ENCODE measurements at regions not wholly inside any gene's neighbourhood (a gene's known extent, or its start where the extent isn't known, plus 50 kb on each side); places are given as distances from the start of the nearest gene placed in this dataset.

DNA sequence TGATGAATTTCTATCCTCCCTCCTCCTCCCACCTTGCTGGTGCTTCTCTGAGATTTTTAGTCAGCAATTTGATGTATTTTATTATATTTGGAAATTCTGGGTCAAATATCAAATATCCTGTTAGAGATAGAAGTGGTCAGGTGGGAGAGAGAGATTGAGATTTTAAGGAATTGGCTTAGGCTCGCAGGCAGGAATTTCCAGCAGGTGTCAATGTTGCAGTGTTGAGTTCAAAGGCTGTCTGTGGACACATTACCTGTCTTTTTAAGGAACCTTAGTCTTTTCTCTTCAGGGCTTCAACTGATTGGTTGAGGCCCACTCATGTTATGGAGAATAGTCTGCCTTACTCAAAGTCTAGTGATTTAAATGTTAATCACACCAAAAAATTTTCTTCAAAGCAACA lies 457.3 kb downstream of the FLRT2 start:
- TF ChIP-seq POLR2A (IDR thresholded peaks at IDR 0.05) = no peak
- TF ChIP-seq, protein P1, sequence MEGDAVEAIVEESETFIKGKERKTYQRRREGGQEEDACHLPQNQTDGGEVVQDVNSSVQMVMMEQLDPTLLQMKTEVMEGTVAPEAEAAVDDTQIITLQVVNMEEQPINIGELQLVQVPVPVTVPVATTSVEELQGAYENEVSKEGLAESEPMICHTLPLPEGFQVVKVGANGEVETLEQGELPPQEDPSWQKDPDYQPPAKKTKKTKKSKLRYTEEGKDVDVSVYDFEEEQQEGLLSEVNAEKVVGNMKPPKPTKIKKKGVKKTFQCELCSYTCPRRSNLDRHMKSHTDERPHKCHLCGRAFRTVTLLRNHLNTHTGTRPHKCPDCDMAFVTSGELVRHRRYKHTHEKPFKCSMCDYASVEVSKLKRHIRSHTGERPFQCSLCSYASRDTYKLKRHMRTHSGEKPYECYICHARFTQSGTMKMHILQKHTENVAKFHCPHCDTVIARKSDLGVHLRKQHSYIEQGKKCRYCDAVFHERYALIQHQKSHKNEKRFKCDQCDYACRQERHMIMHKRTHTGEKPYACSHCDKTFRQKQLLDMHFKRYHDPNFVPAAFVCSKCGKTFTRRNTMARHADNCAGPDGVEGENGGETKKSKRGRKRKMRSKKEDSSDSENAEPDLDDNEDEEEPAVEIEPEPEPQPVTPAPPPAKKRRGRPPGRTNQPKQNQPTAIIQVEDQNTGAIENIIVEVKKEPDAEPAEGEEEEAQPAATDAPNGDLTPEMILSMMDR (IDR thresholded peaks at IDR 0.05) = no peak
